NCI-H128 (cell line): ENCODE measurements at regions not wholly inside any gene's neighbourhood (a gene's known extent, or its start where the extent isn't known, plus 50 kb on each side); places are given as distances from the start of the nearest gene placed in this dataset.

Source experiments
- DNase-seq: peaks from one replicate; lab custom pipeline; 2025; ENCODE audit not compliant: unreplicated experiment; lab: John Stamatoyannopoulos, UW

DNA sequence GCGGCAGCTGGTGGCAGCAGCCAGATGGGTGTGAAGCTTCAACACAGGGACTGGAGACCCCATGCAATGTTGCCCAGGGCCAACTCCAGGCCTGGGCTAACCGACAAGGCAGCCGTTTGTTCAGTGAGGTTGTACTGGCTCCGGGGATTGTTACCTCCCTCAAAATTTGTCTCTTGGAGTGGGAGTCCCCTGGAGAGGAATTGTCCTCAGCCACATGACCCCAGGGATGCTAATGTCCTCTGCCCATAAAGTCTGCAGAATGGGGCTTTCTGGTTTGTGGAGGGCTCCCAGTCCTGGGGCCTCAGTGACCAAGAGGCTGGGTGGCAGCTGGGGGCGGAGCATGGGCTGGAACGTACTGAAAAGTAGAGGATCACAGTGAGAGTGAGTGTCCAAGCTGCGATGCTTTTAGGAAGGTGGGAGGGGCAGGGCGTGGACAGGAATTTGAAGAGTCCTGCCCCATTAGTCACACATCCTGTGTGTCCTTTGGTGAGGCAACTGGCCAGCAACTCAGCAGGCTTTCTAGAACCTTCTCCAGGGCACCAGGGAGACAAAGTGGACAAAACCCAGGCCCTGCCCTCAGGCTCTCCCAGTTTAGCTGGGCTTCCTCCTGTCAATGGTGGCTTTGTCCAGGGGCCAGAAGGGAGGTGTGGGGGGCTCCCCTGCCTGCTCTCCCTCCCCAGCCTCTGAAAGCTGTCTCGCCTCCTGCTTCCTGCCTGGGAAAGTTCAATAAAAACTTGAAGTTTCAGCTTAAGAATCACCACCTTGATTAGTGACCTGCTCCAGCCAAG is 114.0 kb downstream of the NSG2 start:
- DNase-seq = no peak

DNA sequence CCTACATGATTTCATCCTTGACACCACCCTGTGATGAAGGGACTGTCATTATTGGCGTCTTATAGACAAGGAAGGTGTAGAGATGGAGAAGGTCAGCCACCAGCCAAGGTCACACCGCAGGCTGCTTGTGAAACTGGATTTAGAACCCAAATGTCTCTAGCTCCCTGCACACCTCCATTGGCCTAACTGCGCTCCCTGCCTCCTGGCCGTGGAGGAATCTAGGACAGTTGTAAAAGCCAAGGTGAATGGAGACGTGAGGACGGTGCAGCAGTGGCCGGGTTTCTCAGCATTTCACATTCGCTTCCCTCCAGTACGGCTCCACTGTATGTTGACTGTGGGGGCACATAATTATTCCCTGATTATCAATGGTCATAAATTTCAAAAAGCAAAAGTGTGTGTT is 119.9 kb downstream of the NSG2 start:
- DNase-seq = no peak

DNA sequence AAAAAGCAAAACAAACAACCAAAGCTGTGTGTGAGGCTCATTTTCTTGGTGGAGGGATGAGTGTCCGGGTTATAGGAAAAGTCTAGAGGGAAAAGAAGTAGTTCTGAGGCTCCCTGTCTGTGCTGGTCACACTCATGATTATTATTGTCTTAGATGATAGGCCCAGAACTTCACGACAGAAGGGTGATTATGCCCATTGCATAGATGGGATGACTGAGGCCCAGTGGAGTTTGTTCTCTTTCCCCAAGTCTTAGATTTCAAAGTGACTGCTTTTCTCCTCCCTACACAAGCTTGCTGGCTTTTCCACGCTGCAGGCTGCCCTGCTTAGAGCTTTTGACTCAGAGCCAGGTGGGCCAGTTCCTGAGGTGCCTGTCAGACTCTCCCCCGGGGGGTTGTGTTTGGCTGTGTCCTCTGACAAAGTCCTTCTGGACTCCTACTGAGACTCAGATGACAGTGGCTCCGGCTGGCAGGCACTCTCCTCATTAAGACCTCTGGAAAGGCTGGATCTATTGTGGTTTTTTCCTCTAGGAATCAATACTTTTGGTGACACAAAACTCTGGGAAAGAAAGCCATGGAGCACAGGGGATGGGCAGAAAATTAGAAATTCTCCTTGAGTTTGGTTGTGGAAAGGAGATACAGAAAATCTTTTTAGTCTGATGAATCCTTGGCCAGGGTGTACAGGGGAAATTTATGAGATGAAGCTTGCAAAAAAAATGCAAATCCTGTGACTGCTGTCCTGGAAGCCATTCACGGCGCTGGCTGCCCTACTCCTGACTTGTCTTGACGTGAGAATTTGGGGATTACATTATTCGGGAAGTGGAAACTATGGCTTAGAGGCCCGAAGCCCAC is 120.9 kb downstream of the NSG2 start:
- DNase-seq = no peak

DNA sequence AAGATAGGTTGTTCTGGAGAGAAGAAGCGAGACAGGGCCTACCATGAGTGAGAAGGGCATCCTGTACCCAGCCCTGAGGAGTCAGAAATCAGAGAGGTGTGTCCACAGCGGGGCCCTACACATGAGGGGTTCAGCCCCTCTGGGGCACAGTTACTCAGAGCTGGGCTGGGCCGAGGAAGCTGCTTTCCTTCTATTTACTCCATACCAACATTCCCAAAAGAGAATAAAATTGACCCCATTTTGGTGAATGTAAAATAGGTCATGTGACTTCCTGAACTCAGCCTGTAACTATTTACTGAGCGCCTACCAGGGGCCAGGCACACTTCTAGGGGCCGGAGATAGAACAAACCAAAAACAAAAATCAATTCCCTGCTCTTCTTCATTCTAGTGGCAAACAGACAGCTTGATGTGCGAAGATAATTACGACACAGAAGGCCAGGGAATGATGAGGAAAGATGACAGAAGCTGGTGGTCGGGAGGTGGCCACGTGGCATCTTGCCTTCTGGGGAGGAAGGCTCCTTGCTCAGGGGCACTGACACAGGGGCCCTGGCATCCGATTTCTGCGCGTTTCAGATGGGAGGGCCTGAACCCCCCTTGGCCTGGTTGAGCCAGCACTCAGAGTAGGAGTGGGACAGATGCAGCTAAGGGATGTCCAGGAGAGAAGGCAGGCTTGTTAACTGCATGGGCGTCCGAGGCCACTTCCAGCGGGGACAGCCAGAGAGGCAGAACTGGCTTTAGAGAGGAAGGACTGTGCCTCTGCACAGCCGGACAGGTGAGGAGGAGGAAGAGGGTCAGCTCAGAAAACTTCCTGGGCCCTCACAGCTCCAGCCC is 121.8 kb downstream of the NSG2 start:
- DNase-seq = no peak

DNA sequence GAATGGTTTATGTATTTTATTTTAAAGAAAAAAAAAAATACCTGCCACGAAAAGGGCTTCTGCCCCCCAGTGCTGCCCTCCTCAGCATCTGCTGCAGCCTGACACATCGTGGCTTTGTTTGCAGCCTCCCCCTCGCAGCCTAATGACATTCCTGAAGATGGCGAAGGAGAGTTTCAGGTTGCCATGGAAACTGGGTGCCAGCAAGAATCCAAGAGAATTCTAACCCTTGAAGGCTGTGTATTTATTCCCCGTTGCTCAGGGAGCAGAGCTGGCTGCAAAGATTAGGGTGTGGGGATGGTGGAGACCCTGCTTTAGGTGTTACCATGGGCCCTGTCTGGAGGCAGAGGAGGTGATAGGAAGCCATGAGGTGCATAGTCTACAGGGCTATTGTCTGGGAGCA is 126.6 kb downstream of the NSG2 start:
- no peak for DNase-seq

DNA sequence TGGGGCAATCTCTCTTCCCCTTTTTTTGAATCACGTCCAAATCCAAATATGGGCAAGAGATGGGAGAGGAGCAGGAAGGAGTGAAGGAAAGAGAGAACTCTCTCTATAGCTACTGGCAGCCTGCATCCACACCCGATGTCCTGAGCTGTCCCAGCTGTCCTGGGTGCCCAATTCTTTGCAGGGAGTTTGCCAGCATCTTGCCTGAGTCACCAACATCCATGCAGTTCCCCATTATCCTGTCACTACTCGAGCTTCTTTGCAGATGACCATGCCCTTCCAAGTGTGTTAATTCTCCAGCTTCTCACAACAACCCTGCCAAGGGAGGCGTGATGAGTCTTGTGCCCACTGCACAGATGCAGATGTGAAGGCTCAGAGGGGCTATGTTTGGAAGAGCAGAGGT is 127.1 kb downstream of the NSG2 start:
- DNase-seq = no peak

DNA sequence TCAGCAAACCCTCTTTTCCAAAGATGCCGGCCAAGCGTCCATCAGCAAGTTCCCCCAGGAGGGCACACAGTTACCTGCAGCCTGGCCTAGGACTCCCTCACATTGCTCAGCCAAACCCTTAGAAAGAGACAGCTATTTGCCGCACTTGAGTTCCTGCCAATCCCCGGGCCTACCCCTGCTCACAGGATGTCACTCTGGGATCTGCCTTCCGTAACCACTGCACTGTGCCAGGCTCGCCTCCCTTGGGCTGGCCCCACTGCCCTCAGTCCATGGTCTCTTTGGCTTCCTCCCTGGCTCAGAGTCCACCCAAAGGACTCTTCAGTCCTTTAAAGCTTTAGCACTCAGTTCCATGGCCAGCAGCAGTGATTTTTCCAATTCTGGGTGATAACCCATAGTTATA is 128.3 kb downstream of the NSG2 start:
- no peak for DNase-seq

DNA sequence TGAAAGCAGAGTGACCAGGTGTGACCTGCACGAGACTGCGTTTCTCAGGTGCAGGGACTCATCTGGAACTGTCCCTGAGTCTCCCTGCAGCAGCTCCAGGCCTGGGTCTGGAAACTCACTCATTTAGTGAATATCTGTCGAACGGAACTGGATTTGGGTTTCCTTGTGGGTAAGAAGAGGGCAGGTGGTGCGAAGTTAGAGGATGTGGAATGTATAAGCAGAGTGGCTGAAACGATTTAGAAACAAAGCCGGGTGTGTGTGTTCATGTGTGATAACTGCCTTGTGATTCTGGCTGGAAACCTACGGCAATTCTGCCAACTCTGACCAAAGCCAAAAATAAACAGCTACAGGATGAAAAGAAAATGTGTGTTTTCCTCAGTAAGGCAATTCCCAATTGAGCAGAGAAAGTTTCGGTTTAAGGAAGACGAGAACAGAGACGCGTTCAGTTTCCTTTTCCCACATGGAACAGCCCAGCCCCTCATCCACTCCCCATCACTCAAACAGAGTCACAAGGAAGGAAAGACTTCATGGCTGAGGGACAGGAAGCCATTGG is 130.3 kb downstream of the NSG2 start:
- DNase-seq = no peak

DNA sequence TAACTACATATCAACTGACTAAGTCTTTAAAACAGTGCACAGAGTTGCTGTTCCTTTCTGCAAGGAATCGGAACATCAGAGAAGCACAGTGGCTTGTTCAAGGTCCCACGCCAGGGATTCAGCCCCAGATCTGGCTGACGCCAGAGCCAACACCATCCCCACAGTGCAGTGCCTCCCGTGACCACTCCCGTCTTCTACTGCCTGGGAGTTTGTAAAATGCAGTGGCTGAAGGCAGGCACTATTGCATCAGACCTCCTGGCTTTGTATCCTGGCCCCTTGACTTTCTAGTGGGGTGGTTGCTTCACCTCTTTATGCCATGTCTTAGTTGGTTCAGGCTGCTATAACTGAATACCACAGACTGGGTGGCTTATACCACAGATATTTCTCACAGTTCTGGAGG is 131.0 kb downstream of the NSG2 start:
- no peak for DNase-seq

DNA sequence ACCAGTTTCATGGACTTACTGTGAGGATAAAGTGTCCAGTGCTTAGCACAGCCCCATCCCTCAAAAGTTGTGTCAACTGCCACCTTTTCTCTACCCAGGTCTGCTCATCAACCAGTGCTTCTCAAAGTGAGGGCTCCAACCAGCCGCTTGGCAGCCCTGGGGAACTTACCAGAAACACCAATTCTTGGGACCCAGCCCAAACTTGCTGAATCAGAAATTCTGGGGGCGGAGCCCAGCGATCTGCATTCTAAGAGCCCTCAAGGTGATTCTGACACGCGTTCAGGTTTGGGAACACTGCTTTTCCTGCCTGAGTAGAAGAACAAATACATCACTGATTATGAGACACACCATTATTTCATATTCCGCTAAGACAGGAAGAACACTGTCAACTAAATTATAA is 132.0 kb downstream of the NSG2 start:
- DNase-seq = no peak

DNA sequence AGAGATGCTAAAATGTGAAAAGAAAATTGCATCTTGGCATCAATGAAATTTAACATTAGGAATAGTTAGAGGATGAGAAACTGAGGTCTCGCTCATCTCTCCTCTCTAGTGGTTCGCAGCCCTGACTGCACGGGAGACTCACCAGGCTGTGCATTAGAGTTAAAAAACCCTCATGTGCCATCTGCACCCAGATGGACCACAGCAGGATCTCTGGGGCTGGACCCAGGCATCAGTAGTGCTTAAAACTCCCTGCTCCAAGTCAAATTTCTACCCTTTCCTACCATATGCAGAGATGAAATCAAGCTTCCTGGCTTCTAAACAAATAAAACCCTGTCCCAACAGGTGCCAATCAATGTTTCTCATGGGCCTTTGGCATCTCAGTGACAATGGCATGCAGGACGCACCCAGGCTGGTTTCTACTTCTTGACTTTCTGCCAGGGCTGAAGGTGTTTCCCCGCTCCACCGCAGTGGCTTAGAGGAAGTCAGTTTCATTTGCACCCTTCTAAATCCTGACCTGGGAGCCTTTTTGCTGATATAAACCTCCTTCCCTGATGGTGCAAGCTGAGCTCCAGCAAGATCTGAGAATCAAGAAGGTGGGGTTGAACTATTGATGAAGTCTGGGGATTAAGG is 132.6 kb downstream of the NSG2 start:
- no peak for DNase-seq

DNA sequence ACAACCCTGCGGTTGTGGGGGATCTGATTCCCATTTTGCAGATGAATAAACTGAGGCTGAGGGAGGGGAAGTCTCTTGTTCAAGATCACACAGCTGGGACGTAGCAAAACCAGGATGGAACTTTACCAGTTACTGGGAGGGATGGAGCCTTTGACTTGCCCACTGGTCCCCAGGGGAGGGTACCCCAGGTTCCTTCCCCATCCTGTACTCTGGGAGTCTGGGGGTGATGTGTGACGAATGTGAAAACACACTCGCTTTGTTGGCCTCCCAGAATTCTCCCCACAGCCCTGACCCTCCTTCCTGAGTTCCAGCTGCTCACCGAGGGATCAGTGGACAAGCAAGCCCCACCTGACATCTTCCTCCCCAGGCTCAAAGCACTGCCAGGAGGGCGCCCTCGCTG is 135.1 kb downstream of the NSG2 start:
- DNase-seq = no peak

DNA sequence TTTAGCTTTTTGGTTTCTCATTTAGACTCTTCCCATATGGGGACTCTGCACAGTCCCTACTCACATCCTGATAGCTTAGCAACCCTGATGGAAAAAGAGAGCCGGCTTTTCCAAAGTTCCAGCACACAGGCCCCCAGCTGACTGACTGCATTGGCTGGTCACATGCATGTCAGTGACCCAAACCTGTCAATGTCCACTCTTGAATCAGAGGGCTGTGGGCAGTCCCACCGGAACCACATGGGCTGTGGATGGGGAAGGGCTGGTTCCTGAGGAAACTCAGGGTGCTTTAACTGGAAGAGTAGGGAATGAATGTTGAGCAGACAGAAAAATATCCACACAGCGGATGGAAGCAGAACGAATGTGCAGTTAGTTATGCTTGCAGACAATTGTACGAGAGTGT is 136.6 kb downstream of the NSG2 start:
- DNase-seq = no peak

DNA sequence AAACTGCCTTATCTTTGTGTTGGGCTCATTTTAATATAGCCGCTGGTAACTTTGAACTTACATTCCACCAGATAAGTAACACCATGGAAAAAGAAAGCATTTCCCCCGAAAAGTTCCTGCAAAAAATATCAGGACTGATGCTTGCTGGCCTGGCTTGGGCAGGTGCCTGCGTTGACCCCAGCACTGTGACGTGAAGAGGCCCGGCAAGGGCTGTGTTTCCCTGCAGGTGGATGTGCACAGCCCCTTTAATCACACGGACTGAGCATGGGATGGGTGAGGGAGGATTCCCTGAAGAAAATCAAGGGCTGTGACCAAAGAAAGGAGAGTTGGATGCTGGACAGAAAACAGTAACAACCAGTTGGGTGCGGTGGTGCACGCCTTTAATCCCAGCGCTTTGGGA is 138.2 kb downstream of the NSG2 start:
- no peak for DNase-seq

DNA sequence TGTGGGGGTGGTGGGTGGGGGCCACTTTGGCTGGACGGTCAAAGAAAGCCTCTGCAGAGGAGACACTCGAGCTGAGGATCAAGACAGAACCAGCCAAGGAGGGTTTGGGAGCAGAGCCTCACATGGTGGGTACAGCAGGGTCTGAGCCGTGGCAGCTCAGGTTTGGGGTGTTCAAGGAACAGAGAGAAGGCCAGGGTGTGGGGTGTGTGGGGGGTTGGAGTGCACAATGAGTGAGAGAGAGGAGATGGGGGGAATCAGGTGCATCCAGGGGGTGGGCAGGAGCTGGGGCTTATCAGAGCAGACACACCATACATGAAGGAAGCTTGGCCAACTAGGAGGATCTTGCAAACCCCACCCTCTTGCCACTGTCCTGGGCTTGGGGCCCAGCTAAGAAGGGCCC is 140.0 kb downstream of the NSG2 start:
- no peak for DNase-seq

DNA sequence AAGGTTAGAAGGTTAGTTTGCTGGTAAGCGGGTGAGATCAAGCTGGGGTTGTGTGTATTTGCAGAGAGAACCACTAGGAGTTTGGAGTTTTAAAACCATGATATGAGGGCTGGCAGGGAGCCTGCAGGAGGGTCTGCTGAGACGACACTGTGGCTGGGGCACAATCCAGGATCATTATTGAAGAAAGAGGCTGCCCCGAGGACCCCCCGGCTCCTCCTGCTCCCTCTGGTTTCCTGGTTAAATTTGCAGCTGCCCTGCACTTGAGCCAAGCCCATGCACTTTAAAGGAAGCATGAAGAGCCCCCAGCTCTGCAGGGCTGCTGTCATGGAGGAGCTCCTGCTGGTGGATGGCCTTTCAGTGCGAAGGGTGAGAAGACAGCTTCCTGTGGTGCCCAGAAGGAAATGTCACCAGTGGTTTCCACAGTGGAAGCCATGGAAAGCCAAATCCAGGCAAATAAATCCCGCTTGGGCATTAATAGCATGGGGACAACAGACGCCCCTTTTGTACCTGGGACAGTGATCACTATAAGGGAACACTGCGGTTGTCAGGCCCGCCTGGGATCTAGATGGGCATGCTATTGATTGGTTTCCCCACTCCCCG is 140.7 kb downstream of the NSG2 start:
- DNase-seq = no peak

DNA sequence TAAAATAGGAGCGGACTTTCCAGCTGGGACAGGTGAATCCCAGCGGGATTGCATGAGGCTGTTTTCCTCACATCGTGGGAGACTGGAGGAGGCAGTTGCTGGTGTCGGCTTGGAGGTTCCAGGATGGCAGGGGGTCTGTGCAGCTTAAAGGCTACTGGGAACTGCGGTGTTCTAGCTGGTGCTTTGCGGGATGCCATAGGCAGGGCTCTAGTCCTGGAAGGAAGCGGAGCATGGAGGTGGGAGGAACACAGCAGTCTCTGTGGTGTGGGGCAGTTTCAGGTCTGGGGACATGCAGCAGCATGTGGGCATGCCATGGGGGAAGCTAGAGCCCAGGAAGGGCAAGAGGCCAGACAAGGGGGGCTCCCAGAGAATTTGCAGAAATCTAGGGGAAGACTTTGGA is 141.5 kb downstream of the NSG2 start:
- DNase-seq = no peak

DNA sequence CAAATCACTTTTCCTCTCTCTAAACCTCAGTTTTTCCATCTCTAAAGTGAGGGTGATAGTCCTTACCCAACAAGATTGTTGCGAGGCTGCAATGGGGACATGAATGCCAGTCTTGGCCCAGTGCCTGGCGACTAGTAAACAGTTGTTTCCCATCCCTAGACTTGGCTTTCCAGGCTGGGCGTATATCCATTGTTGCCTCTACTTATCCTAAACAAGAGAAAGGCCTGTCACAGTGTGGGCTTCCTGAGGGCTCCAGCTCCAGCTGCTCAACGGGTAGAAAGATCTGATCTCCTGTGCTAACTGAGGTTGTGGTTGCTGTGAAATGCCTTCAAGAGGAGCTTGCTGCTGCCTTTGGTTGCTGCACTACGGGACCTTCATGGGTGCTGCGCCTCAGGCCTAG is 142.0 kb downstream of the NSG2 start:
- no peak for DNase-seq

DNA sequence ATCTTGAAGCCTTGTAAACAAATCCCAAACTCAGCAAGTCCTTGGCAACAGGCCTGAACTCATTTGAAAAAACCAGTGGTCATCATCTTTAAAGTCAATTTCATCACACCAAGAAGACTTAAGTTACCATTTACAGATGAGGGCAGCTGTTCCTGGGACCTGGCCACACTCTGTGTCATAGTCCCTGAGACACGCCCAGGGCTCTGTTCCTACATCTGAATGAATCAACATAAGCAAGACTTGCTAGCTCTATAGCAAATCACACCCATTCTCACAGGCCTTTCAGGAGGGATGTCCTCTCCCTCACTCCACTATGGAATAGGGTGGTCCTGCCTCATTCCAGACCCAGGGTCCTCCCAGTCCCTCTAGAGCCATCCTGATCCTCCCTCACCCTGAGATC is 142.8 kb downstream of the NSG2 start:
- DNase-seq = no peak
